Thymus (tissue), 11 donors: ENCODE measurements at regions not wholly inside any gene's neighbourhood (a gene's known extent, or its start where the extent isn't known, plus 50 kb on each side); places are given as distances from the start of the nearest gene placed in this dataset.

Experiments
- DNase-seq, 9 donors: peaks; one replicate each; pipeline ENCODE4 v3.0.0-alpha.2; 2013; ENCODE audit warnings: low spot score in 9 of 9, low read depth in 6 of 9, missing footprints in 1 of 9
- H3K27ac ChIP-seq, 2 donors: one replicate each; pipeline ENCODE4 v1.5.1; 2013; ENCODE audit warnings: control low read depth in 1 of 2, low read depth in 1 of 2, low read length in 1 of 2, mild to moderate bottlenecking in 1 of 2, moderate library complexity in 1 of 2
- H3K27me3 ChIP-seq, 2 donors: one replicate each; pipeline ENCODE4 v1.5.1; 2013; ENCODE audit warnings: low read length in 1 of 2; ENCODE audit not compliant: control insufficient read depth in 2 of 2, insufficient read depth in 1 of 2
- H3K36me3 ChIP-seq, 2 donors: one replicate each; pipeline ENCODE4 v1.5.1; 2013; ENCODE audit warnings: low read length in 1 of 2, mild to moderate bottlenecking in 1 of 2, moderate library complexity in 1 of 2; ENCODE audit not compliant: control insufficient read depth in 2 of 2, insufficient read depth in 2 of 2
- H3K4me1 ChIP-seq, 2 donors: one replicate each; pipeline ENCODE4 v1.5.1; 2013; ENCODE audit warnings: low read length in 2 of 2; ENCODE audit not compliant: control insufficient read depth in 2 of 2, insufficient read depth in 2 of 2
- H3K4me3 ChIP-seq, 2 donors: one replicate each; pipeline ENCODE4 v1.5.1; 2013; ENCODE audit warnings: low read length in 2 of 2, control low read depth in 1 of 2, mild to moderate bottlenecking in 1 of 2
- H3K9me3 ChIP-seq, 2 donors: one replicate each; pipeline ENCODE4 v1.5.1; 2013; ENCODE audit warnings: low read length in 1 of 2, mild to moderate bottlenecking in 1 of 2; ENCODE audit not compliant: control insufficient read depth in 2 of 2, insufficient read depth in 1 of 2
- WGBS: extraction: QIAGEN DNeasy Blood & Tissue Kit; methylation state at CpG from one replicate; pipeline ENCODE4 v1.1.7; 2013; 5-methylcytosine and 5-hydroxymethylcytosine counted together
- donor health status: healthy.

DNA sequence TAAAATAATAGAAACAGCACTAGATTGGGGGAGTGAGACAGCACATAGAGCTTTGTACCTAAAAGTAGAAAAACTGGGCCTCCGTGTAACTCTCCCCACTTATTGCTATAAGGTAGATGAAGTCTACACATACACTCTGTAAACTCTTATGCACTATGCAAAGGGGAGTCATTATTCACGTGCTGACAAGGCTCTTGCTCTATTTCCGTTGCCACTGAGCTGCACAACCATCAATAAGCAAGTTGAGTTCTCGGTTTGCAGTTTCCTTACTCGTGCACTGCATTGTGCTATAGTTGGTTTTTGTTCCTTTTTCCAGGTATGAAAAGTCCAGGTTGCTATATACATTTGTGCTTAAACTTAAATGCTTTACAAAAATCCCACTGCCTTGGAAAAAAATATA, 294.0 kb upstream of the DACH1 start:
- Histone ChIP-seq H3K4me1 (no peaks in the 10 kb centered on the region), H3K4me3 (no peak overlapping the region), H3K36me3 (no peaks in the 10 kb centered on the region), H3K9me3 (no peaks in the 10 kb centered on the region), H3K27ac (no peak overlapping the region), H3K27me3 (no peaks in the 10 kb centered on the region)
- 73% methylated on average over 5 of the region's 5 CpGs for WGBS
- no peak for DNase-seq

DNA sequence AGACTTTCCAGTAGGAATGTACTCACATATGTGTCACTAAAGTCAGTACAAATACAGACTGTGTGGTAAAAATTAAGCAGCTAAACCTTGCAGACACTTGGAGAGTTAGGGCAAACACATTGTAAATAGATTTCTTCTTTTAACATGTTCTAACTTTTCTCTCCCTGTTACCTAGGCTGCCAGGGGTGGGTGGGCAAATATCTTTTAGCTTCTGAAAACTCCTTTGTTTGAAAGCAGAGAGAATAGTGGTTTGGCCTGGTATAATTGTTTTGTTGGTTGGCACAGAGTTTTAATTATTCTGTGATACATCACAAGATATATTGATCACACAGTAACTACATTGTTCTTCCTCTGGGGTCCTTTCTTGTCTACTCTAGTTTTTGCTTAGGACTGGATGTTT, 289.8 kb upstream of the DACH1 start:
- H3K4me1 ChIP-seq, result no peaks in the 10 kb centered on the region
- H3K27me3 ChIP-seq, result no peaks in the 10 kb centered on the region
- no peaks in the 10 kb centered on the region for H3K36me3 ChIP-seq
- no peak overlapping the region for H3K27ac ChIP-seq
- no peak for DNase-seq
- no peaks in the 10 kb centered on the region for H3K9me3 ChIP-seq
- no peak overlapping the region for H3K4me3 ChIP-seq

DNA sequence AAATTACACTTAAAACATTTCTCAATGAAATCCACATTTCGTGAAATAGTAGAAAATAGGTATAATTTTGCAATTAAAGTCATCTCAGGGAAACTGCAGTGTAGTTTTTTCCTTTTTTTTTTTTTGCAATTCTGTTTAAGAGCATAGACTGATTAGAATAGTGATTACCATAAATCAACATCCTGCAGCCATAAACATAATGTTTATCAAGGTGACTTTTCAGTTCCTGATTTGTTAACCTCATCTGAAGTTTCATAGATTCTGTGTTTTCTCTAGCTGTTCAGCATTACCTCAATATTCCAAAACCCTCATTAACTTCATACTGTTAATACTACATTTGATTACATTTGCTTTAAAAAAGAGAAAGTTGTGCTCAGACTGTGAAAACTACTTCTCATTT, 286.3 kb upstream of the DACH1 start:
- Histone ChIP-seq H3K4me1 (no peaks in the 10 kb centered on the region), H3K4me3 (no peak overlapping the region), H3K36me3 (no peaks in the 10 kb centered on the region), H3K27ac (no peak overlapping the region), H3K27me3 (no peaks in the 10 kb centered on the region), H3K9me3 (no peaks in the 10 kb centered on the region)
- no peak for DNase-seq
- WGBS, result 98% methylated on average over 1 of the region's 1 CpG

DNA sequence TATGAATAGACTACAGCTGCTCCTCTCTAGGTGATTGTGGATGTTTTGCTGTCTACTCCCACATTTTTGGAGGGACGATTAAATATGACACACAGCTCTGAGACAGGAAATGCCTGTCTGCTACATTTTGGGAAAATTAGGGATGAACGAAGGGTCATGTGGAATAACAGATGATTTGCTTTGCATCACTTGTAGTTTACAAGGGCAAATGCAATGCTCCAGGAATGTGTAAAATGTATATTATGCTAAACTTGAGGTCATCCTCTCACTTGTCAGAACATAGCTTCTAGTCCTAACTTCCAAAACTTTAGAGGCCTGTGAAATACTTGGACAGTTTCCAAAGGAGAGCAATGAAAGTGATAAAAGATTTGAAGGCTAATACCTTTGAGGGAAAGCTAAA, 284.2 kb upstream of the DACH1 start:
- 91% methylated on average over 2 of the region's 2 CpGs for WGBS
- H3K27ac ChIP-seq, result no peak overlapping the region
- no peaks in the 10 kb centered on the region for H3K27me3 ChIP-seq
- H3K4me1 ChIP-seq, result no peaks in the 10 kb centered on the region
- no peaks in the 10 kb centered on the region for H3K36me3 ChIP-seq
- no peak overlapping the region for H3K4me3 ChIP-seq
- no peaks in the 10 kb centered on the region for H3K9me3 ChIP-seq
- DNase-seq, result no peak

DNA sequence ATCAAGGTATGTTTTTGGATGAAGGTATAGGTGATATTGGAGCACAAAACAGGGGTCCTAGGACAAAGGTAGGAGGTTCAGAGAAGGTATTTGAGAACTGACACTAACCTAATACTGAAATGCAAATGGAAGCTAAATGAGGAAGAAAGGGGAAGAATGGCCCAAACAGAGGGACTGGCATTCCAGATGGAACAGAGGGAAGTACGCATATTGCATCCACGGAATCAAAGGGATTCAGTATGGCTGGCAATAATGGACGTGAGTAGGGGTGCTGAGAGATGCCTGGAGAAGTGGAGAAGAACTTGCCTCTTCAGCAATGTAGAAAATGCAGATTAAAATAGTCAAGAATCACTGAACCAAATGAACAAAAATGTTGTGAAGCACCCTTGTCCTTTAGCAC, 283.5 kb upstream of the DACH1 start:
- Histone ChIP-seq H3K9me3 (no peaks in the 10 kb centered on the region), H3K4me1 (no peaks in the 10 kb centered on the region), H3K27ac (no peak overlapping the region), H3K27me3 (no peaks in the 10 kb centered on the region), H3K4me3 (no peak overlapping the region), H3K36me3 (no peaks in the 10 kb centered on the region)
- WGBS, result 94% methylated on average over 3 of the region's 3 CpGs
- no peak for DNase-seq

DNA sequence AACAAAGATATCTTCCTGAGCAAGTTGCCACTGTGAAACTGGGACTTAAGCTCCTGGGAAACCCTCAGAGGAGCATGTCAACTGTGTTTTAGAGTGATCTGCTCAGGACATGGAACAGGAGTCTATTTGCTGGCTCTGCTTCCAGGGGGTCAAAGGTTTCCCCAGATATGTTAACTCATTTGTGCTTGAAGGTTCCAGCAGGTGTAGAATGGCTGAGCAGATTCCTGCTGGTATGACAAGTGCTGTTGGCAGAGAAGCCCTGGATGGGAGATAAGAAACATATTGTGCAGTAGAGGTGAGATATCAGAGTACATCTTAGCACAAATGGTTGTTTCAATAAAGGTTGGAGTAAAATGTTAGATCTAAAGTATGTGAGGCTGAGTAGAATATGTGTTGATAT, 282.7 kb upstream of the DACH1 start:
- H3K9me3 ChIP-seq, result no peaks in the 10 kb centered on the region
- H3K4me3 ChIP-seq, result no peak overlapping the region
- H3K4me1 ChIP-seq, result no peaks in the 10 kb centered on the region
- H3K27me3 ChIP-seq, result no peaks in the 10 kb centered on the region
- no peak overlapping the region for H3K27ac ChIP-seq
- DNase-seq, result no peak
- no peaks in the 10 kb centered on the region for H3K36me3 ChIP-seq

DNA sequence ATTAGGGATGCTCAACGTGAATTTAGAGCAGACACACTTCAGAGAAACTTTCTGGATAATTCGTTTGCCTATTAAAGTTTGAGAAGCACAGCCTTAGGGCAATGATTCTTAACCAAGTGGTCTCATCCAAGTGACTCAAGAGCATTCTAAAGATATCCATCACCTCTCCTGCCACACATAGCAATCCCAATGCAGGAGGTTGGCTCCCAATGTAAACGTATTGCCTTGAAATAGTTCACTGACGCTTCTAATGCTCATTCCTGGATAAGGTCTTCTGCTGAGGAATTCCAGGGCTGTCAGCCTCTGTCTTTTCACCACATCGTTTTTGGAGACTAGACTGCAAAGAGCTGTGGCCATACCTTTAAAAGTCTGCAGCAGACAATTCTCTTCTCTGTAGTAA, 279.8 kb upstream of the DACH1 start:
- Histone ChIP-seq H3K27me3 (no peaks in the 10 kb centered on the region), H3K4me1 (no peaks in the 10 kb centered on the region), H3K4me3 (no peak overlapping the region), H3K36me3 (no peaks in the 10 kb centered on the region), H3K27ac (no peak overlapping the region), H3K9me3 (no peaks in the 10 kb centered on the region)
- DNase-seq, result no peak
- 88% methylated on average over 5 of the region's 5 CpGs for WGBS

DNA sequence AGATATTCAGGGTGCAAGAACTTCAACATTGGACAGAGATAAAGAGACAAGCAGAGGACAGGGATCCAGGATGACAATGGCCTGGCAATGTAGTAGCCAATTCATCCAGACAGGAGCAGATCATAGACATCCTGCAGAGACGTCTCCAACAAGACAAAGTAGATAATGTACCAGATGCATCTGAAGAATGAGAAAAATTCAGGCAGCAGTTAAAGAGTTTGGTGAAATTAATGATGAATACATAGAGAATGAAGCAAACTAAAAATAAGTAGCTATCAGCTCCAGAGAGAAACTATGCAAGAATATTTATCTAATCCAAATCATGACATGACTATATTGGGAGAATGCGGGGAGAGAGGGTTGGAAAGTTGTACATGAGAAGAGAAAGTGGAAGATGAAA, 278.4 kb upstream of the DACH1 start:
- Histone ChIP-seq H3K9me3 (no peaks in the 10 kb centered on the region), H3K27ac (no peak overlapping the region), H3K27me3 (no peaks in the 10 kb centered on the region), H3K4me1 (no peaks in the 10 kb centered on the region), H3K36me3 (no peaks in the 10 kb centered on the region), H3K4me3 (no peak overlapping the region)
- no peak for DNase-seq
- 69% methylated on average over 2 of the region's 2 CpGs for WGBS

DNA sequence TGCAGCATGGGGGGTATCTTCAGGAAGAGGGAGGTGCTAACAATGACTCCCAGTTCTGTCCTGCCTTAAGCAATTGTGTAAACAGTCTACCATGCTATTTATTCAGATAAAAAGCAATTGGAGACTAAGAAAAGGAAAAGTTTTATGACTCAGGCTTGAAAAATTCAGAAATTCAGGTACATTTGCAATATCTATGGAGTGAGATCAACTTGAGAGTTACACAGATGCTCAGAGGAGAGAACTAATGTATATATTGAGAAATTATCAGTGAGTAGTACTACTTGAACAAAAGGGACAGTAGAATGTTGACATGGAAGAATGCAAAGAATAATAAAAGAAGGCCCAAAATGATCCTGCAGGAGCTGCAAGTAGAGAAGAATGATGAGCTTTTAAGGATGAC, 277.6 kb upstream of the DACH1 start:
- no peaks in the 10 kb centered on the region for H3K9me3 ChIP-seq
- H3K4me3 ChIP-seq, result no peak overlapping the region
- no peak overlapping the region for H3K27ac ChIP-seq
- H3K36me3 ChIP-seq, result no peaks in the 10 kb centered on the region
- H3K27me3 ChIP-seq, result no peaks in the 10 kb centered on the region
- no peaks in the 10 kb centered on the region for H3K4me1 ChIP-seq
- DNase-seq, result no peak

DNA sequence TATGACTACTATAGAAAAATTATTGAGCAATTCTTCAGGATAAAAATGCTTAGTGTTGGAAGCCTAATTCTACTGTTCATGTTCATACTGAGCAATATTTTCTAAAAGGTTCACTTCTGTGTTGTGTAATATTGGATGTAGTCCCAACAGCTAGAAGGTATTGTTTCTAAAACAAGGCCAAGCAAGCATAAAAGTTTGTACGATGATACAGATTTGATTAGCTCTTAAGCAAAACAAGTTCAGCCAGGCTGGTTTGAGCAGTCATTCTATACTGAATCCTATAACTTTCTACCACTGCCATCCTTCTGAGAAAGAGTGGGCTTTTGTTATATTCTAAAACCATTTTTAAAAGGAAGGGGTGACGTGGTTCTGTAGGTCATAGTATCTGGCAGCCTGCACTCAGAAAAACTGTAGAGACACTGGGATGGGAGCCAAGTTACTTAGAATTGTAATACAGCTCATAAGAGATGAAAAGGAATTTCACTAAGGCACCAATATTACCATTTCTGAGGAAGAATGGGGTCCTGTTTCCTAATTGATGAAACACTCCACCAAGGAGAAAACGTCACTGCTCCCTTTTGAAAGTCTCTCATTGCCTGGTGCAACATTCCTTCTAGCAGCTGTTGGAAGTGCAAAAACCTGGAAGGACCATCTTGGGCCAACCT, 275.0 kb upstream of the DACH1 start:
- Histone ChIP-seq H3K36me3 (no peaks in the 10 kb centered on the region), H3K4me3 (no peak overlapping the region), H3K27me3 (no peaks in the 10 kb centered on the region), H3K9me3 (no peaks in the 10 kb centered on the region), H3K4me1 (no peaks in the 10 kb centered on the region), H3K27ac (no peak overlapping the region)
- no peak for DNase-seq
- WGBS, result 91% methylated on average over 3 of the region's 3 CpGs
